OCI-LY1 (cell line): ENCODE measurements at regions not wholly inside any gene's neighbourhood (a gene's known extent, or its start where the extent isn't known, plus 50 kb on each side); places are given as distances from the start of the nearest gene placed in this dataset.

Source experiments
- H2AFZ ChIP-seq: fragments of 200-600 bp; sonication (generic), shearing (Covaris generic); 2 replicates; pipeline ENCODE4 v1.6.0; 2014; ENCODE audit warnings: antibody characterized with exemption, mild to moderate bottlenecking, low read length
- H3F3A ChIP-seq: fragments of 200-600 bp; sonication (generic), shearing (Covaris generic); 2 replicates; pipeline ENCODE4 v1.6.0; 2014; ENCODE audit warnings: mild to moderate bottlenecking, antibody characterized with exemption, low read length, moderate library complexity; ENCODE audit not compliant: insufficient read depth
- H3K27ac ChIP-seq: fragments of 200-600 bp; sonication (generic); 2 replicates; pipeline ENCODE4 v1.5.1; 2014; ENCODE audit warnings: low read length, mixed run types, mild to moderate bottlenecking, low read depth; ENCODE audit not compliant: poor library complexity, severe bottlenecking
- H3K27me3 ChIP-seq: fragments of 200-600 bp; sonication (generic); 2 replicates; pipeline ENCODE4 v1.6.0; 2014; ENCODE audit warnings: antibody characterized with exemption, mild to moderate bottlenecking, low read length, moderate library complexity; ENCODE audit not compliant: insufficient read depth
- H3K36me3 ChIP-seq: fragments of 200-600 bp; sonication (generic); 2 replicates; pipeline ENCODE4 v1.6.1; 2014; ENCODE audit warnings: mild to moderate bottlenecking, antibody characterized with exemption, low read length, moderate library complexity, mixed read lengths; ENCODE audit not compliant: insufficient read depth
- H3K4me1 ChIP-seq: fragments of 200-600 bp; sonication (generic); 2 replicates; pipeline ENCODE4 v1.5.1; 2014; ENCODE audit warnings: mild to moderate bottlenecking, low read length, moderate library complexity; ENCODE audit not compliant: insufficient read depth, severe bottlenecking
- H3K4me2 ChIP-seq: fragments of 200-600 bp; sonication (generic), shearing (Covaris generic); 2 replicates; pipeline ENCODE4 v1.6.1; 2014; ENCODE audit warnings: low read length
- H3K4me3 ChIP-seq: fragments of 200-600 bp; sonication (generic); 2 replicates; pipeline ENCODE4 v1.5.1; 2014; ENCODE audit warnings: low read length, low read depth, mild to moderate bottlenecking, mixed read lengths; ENCODE audit not compliant: poor library complexity, severe bottlenecking
- H3K79me2 ChIP-seq: fragments of 200-600 bp; shearing (Covaris generic); 2 replicates; pipeline ENCODE4 v1.6.1; 2016; ENCODE audit warnings: mixed run types, low read length, mixed read lengths; ENCODE audit not compliant: insufficient read depth
- H3K9ac ChIP-seq: fragments of 200-600 bp; sonication (generic), shearing (Covaris generic); 2 replicates; pipeline ENCODE4 v1.6.1; 2014; ENCODE audit warnings: mild to moderate bottlenecking, low read length, mixed read lengths
- H3K9me2 ChIP-seq: fragments of 200-600 bp; sonication (generic), shearing (Covaris generic); 2 replicates; pipeline ENCODE4 v1.6.1; 2014; ENCODE audit warnings: low read depth, mild to moderate bottlenecking, low read length, mixed read lengths
- H3K9me3 ChIP-seq: fragments of 200-600 bp; shearing (Covaris generic); 2 replicates; pipeline ENCODE4 v1.6.1; 2014; ENCODE audit warnings: low read length, mixed read lengths
- H4K20me1 ChIP-seq: fragments of 200-600 bp; sonication (generic), shearing (Covaris generic); 2 replicates; pipeline ENCODE4 v1.6.0; 2016; ENCODE audit warnings: mild to moderate bottlenecking, low read length; ENCODE audit not compliant: insufficient read depth
- CTCF ChIP-seq: fragments of 200-600 bp; sonication (generic), shearing (Covaris generic); IDR thresholded peaks from 2 replicates; pipeline ENCODE4 v1.5.1; 2017; ENCODE audit warnings: mild to moderate bottlenecking, antibody characterized with exemption, low read length, moderate library complexity, mixed read lengths
- EZH2 ChIP-seq: fragments of 200-600 bp; sonication (generic), shearing (Covaris generic); IDR thresholded peaks from 2 replicates; pipeline ENCODE4 v1.8.0; 2017; ENCODE audit warnings: borderline replicate concordance, mixed run types, mild to moderate bottlenecking, antibody characterized with exemption, low read length, moderate library complexity, mixed read lengths

DNA sequence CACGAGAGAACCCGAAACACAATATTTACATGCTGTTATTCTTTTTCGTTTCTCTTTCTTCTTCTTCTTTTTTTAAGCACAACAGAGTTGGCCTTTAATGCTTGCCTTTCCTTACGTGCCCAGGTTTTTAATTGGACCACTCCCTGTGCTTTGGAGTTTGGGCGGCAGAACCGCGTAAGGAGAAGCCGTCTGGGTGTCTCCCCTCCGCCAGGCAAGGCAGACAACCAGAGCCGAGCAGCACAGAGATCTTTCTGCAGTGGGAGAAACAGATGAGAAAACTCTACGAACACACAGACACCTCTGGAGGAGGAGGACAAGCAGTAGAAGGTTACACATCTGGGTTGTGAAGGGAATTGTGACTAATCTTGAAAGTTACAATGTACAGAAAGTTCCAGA lies 150.0 kb upstream of the UBL3 start:
- no peaks in the 10 kb centered on the region for H3K4me1 ChIP-seq
- H3F3A ChIP-seq, result no peaks in the 10 kb centered on the region
- H3K9me2 ChIP-seq, result no peaks in the 10 kb centered on the region
- H3K4me3 ChIP-seq, result no peak overlapping the region
- no peak overlapping the region for H3K9ac ChIP-seq
- no peak overlapping the region for H2AFZ ChIP-seq
- H3K27ac ChIP-seq, result no peak overlapping the region
- no peaks in the 10 kb centered on the region for H3K36me3 ChIP-seq
- H3K4me2 ChIP-seq, result no peak overlapping the region
- no peaks in the 10 kb centered on the region for H3K79me2 ChIP-seq
- H4K20me1 ChIP-seq, result no peaks in the 10 kb centered on the region
- no peaks in the 10 kb centered on the region for H3K27me3 ChIP-seq
- TF ChIP-seq CTCF (no peak), EZH2 (no peak)
- H3K9me3 ChIP-seq, result no peaks in the 10 kb centered on the region

DNA sequence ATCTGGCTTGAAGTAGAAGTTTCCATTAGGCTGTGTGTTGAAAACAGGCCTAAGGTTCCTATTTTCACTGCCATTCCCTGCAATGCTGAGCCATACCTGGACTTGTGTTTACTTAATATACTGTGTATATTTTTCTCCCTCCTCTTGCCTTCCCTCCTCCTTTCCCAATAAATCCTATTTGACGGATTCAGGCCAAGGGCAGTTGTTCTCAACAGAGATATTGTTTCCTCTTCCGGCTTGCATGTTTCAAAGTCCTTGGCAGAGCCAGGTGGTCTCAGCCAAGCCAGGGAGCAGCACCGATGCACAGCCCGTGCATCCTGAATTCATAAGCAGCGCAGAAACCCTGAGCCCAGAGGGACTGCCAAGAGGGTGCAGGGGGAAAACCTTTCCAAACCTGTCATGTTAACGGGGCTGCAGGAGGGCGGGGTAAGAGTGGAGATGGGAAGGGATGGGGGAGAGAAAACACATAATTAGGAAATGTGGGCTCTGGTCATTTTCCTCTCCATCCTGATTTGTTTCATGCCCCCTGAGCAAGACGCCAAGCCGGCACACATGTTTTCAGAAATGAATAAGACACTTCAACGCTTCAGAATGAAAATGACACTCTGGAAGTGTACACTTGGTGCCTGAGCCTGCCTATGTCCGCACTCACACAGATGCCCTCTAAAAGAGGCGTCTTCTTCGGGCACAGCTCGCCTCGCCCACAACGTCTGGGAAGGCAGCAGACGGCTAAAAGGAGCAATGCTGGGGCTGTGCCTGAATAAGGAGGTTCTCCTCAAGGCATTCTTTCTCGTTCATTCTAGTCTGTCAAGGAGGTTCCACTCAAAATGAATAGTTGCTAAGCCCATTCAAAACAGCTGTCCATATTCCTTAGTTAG lies 149.3 kb upstream of the UBL3 start:
- no peak overlapping the region for H2AFZ ChIP-seq
- no peak for TF ChIP-seq EZH2
- TF ChIP-seq CTCF, result no peak
- no peaks in the 10 kb centered on the region for H3K4me1 ChIP-seq

GRCh38 chr13:29996316-29996715 lies 145.9 kb upstream of the UBL3 start:
- no peaks in the 10 kb centered on the region for H3K9me3 ChIP-seq
- no peaks in the 10 kb centered on the region for H3K36me3 ChIP-seq
- TF ChIP-seq CTCF (no peak), EZH2 (no peak)
- H3K9me2 ChIP-seq, result no peaks in the 10 kb centered on the region
- no peaks in the 10 kb centered on the region for H4K20me1 ChIP-seq
- no peaks in the 10 kb centered on the region for H3K4me1 ChIP-seq
- H3K79me2 ChIP-seq, result no peaks in the 10 kb centered on the region
- no peak overlapping the region for H3K9ac ChIP-seq
- no peaks in the 10 kb centered on the region for H3K27me3 ChIP-seq
- no peaks in the 10 kb centered on the region for H3F3A ChIP-seq
- H2AFZ ChIP-seq, result no peak overlapping the region
- no peak overlapping the region for H3K4me3 ChIP-seq
- H3K4me2 ChIP-seq, result no peak overlapping the region
- no peak overlapping the region for H3K27ac ChIP-seq

More for the DNA sequence above, 149.3 kb upstream of the UBL3 start:
- Histone ChIP-seq H3K79me2 (no peaks in the 10 kb centered on the region), H3K36me3 (no peaks in the 10 kb centered on the region), H3K9me2 (no peaks in the 10 kb centered on the region), H3K9me3 (no peaks in the 10 kb centered on the region), H3K27me3 (no peaks in the 10 kb centered on the region), H3K27ac (no peak overlapping the region), H3K4me3 (no peak overlapping the region), H3K4me2 (no peak overlapping the region), H3K9ac (no peak overlapping the region), H3F3A (no peaks in the 10 kb centered on the region), H4K20me1 (no peaks in the 10 kb centered on the region)
